ENCODE measurements at regions not wholly inside any gene's neighbourhood (a gene's known extent, or its start where the extent isn't known, plus 50 kb on each side); places are given as distances from the start of the nearest gene placed in this dataset.
"Not testable (repeated sequence)": the region's sequence is repeated elsewhere in the genome, so short reads cannot be mapped to it uniquely, and the experiment has no call there.

DNA sequence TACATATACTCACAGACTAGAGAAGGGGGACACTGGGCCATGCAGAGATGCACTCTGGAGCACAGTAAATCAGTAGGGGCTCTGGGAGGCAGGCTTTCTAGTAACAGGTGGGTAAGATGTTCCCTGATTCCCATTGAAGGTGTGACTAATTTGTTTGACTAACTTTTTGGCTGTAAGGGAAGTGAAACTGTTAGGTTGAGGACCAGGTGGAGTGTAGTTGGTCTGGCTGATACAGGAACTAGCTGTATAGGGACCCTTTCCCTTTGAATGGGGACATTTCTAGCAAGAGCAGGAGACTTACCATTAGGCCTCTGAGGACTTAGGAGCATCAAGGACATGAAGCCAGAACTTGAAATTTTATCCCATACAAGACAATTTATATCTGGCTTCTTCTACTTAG lies 989.6 kb upstream of the COX7C start:
- H3K4me3 ChIP-seq (ENCODE audit: low read length): no peak overlapping the region
- TF ChIP-seq, protein P1, sequence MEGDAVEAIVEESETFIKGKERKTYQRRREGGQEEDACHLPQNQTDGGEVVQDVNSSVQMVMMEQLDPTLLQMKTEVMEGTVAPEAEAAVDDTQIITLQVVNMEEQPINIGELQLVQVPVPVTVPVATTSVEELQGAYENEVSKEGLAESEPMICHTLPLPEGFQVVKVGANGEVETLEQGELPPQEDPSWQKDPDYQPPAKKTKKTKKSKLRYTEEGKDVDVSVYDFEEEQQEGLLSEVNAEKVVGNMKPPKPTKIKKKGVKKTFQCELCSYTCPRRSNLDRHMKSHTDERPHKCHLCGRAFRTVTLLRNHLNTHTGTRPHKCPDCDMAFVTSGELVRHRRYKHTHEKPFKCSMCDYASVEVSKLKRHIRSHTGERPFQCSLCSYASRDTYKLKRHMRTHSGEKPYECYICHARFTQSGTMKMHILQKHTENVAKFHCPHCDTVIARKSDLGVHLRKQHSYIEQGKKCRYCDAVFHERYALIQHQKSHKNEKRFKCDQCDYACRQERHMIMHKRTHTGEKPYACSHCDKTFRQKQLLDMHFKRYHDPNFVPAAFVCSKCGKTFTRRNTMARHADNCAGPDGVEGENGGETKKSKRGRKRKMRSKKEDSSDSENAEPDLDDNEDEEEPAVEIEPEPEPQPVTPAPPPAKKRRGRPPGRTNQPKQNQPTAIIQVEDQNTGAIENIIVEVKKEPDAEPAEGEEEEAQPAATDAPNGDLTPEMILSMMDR (conservative IDR thresholded peaks at IDR 0.05; ENCODE audit: low read length): no peak
- no peak for DNase-seq (ENCODE audit: low read depth)

DNA sequence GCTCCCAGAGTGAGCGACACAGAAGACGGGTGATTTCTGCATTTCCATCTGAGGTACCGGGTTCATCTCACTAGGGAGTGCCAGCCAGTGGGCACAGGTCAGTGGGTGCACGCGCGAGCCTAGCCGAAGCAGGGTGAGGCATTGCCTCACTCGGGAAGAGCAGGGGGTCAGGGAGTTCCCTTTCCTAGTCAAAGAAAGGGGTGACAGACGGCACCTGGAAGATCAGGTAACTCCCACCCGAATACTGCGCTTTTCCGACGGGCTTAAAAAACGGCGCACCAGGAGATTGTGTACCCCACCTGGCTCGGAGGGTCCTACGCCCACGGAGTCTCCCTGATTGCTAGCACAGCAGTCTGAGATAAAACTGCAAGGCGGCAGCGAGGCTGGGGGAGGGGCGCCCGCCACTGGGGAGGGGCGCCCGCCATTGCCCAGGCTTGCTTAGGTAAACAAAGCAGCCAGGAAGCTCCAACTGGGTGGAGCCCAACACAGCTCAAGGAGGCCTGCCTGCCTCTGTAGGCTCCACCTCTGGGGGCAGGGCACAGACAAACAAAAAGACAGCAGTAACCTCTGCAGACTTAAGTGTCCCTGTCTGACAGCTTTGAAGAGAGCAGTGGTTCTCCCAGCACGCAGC lies 979.1 kb upstream of the COX7C start:
- not testable (repeated sequence) for DNase-seq (ENCODE audit: low read depth); H3K4me3 ChIP-seq (ENCODE audit: low read length)

- no peak overlapping the region for H3K4me3 ChIP-seq (ENCODE audit: low read length)
- DNase-seq (ENCODE audit: low read depth): no peak
- TF ChIP-seq, protein P1 (conservative IDR thresholded peaks at IDR 0.05; ENCODE audit: low read length): no peak
Measured at GRCh38 chr5:85646036-85646435, 971.7 kb upstream of the COX7C start.

- TF ChIP-seq, protein P1 (conservative IDR thresholded peaks at IDR 0.05; ENCODE audit: low read length): no peak
- no peak overlapping the region for H3K4me3 ChIP-seq (ENCODE audit: low read length)
- DNase-seq (ENCODE audit: low read depth): no peak
Measured at GRCh38 chr5:85646641-85647040, 971.1 kb upstream of the COX7C start.

DNA sequence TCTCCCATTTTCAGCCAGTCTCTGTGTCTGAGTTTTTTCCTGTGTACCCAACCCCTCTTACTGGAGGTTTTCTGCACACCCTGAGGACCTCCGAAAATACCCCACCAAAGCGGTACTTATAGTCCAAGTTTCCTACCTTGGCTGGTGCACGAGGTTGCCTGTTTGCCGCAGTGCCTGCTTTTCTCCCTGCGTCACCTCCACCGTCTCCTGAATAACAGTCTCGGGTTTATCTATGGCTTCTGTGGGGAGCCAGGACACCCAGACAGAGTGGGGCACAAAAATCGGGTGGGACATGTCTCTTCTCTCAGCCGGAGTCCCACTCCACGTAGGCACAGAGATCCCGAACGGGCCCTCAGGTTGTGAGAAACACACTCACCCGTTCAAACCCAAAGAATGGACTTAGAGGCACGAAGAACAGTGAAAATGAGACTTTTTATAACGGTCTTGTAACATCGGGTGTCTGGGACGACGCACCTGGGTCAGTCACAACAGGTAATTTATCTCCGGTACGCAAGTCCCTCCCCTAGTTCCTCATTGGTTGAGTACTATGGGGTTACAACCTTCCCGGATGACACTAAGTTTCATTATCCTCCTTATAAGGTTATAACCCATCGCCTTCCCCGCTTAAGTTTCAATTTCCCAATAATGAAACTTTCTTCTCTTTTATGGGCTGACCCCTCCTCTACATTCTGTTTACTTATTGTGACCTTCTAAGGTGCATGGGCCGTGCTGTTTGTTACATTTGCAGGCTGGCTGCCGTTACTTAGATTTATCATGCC lies 970.2 kb upstream of the COX7C start:
- no peak for DNase-seq (ENCODE audit: low read depth)
- TF ChIP-seq, protein P1 (conservative IDR thresholded peaks at IDR 0.05; ENCODE audit: low read length): no peak
- no peak overlapping the region for H3K4me3 ChIP-seq (ENCODE audit: low read length)

GRCh38 chr5:85648495-85648894 lies 969.2 kb upstream of the COX7C start:
- H3K4me3 ChIP-seq (ENCODE audit: low read length): no peak overlapping the region
- TF ChIP-seq, protein P1 (conservative IDR thresholded peaks at IDR 0.05; ENCODE audit: low read length): no peak
- DNase-seq (ENCODE audit: low read depth): no peak

DNA sequence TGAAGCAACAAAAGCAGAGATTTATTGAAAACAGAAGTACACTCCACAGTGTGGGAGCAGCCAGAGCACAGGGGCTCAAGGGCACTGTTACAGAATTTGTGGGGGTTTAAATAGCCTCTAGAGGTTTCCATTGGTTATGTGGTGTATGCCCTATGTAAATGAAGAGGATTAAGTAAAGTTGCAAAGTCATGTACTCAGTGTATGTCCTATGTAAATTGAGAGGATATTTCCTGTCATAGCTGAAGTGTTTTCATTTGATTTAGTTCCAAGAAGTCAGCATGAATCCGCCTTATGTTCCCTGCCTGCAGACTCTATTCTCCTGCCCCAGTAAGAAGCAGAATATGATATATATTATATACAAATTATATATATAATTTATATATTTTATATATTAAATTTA lies 966.0 kb upstream of the COX7C start:
- no peak for DNase-seq (ENCODE audit: low read depth)
- no peak overlapping the region for H3K4me3 ChIP-seq (ENCODE audit: low read length)
- TF ChIP-seq, protein P1 (conservative IDR thresholded peaks at IDR 0.05; ENCODE audit: low read length): no peak

DNA sequence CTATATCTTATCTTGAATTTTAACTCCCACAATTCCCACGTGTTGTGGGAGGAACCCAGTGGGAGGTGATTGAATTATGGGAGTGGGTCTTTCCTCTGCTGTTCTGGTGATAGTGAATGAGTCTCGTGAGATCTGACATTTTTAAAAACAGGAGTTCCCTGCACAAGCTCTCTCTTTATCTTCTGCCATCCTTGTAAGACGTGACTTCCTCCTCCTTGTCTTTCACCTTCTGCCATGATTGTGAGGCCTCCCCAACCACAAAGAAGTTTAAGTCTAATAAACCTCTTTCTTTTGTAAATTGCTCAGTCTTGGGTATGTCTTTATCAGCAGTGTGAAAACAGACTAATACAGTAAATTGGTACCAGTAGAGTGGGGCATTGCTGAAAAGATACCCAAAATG lies 963.6 kb upstream of the COX7C start:
- DNase-seq (ENCODE audit: low read depth); H3K4me3 ChIP-seq (ENCODE audit: low read length): not testable (repeated sequence)

Measured in AG10803 (cell line).